Fibroblast of skin of abdomen (primary cell): ENCODE measurements at regions not wholly inside any gene's neighbourhood (a gene's known extent, or its start where the extent isn't known, plus 50 kb on each side); places are given as distances from the start of the nearest gene placed in this dataset.
A peak's percentile ranks its signal among the peaks of the same experiment; 100 is the strongest.

ENCODE experiments used
- DNase-seq: peaks from one replicate; pipeline ENCODE4 v3.0.0-alpha.2; 2013

GRCh38 chr15:35596285-35596684 is 50.3 kb upstream of the DPH6 start:
- peak; percentile 57 for DNase-seq

- no peak for DNase-seq
Measured at GRCh38 chr15:35602836-35603235, 56.9 kb upstream of the DPH6 start.

- DNase-seq = peak; percentile 51
Measured at GRCh38 chr15:35603301-35603700, 57.3 kb upstream of the DPH6 start.

- no peak for DNase-seq
Measured at GRCh38 chr15:35603856-35604255, 57.9 kb upstream of the DPH6 start.

- no peak for DNase-seq
Measured at GRCh38 chr15:35605764-35606449, 59.9 kb upstream of the DPH6 start.

GRCh38 chr15:35606450-35606779 is 60.5 kb upstream of the DPH6 start:
- DNase-seq = no peak

- peak; percentile 42 for DNase-seq
Measured at GRCh38 chr15:35616498-35617271, 70.7 kb upstream of the DPH6 start.

GRCh38 chr15:35618260-35619188 is 72.6 kb upstream of the DPH6 start:
- DNase-seq = peak; percentile 14

GRCh38 chr15:35622641-35623340 is 76.8 kb upstream of the DPH6 start:
- no peak for DNase-seq

- DNase-seq = peak; percentile 90
Measured at GRCh38 chr15:35624881-35625280, 78.9 kb upstream of the DPH6 start.

- DNase-seq = peak; percentile 52
Measured at GRCh38 chr15:35626571-35627318, 80.8 kb upstream of the DPH6 start.

GRCh38 chr15:35627696-35628095 is 81.7 kb upstream of the DPH6 start:
- DNase-seq = no peak

GRCh38 chr15:35629766-35630165 is 83.8 kb upstream of the DPH6 start:
- DNase-seq = no peak

- DNase-seq = no peak
Measured at GRCh38 chr15:35630532-35630931, 84.6 kb upstream of the DPH6 start.

GRCh38 chr15:35630985-35631384 is 85.0 kb upstream of the DPH6 start:
- no peak for DNase-seq

GRCh38 chr15:35633677-35634076 is 87.7 kb upstream of the DPH6 start:
- DNase-seq = no peak

GRCh38 chr15:35646790-35647189 is 100.8 kb upstream of the DPH6 start:
- DNase-seq = no peak

- no peak for DNase-seq
Measured at GRCh38 chr15:35647303-35647702, 101.3 kb upstream of the DPH6 start.

GRCh38 chr15:35648941-35649340 is 103.0 kb upstream of the DPH6 start:
- no peak for DNase-seq

GRCh38 chr15:35649575-35649974 is 103.6 kb upstream of the DPH6 start:
- no peak for DNase-seq

GRCh38 chr15:35654332-35654731 is 108.4 kb upstream of the DPH6 start:
- DNase-seq = peak; percentile 68
